ENCODE measurements at regions not wholly inside any gene's neighbourhood (a gene's known extent, or its start where the extent isn't known, plus 50 kb on each side); places are given as distances from the start of the nearest gene placed in this dataset.

GRCh38 chr4:176383273-176384077 lies 63.7 kb downstream of the SPCS3 start:
- no peaks in the 10 kb centered on the region for H3K36me3 Mint-ChIP-seq
- peaks cover 0 to 4% (median 0%) of the 10 kb centered on the region in 6 donors for H3K9me3 Mint-ChIP-seq
- DNase-seq: no peak
- no peaks in the 10 kb centered on the region for H3K4me1 Mint-ChIP-seq
- H3K27me3 Mint-ChIP-seq (ENCODE audit: low read depth in 3 of 3): peaks cover 0 to 6% (median 6%) of the 10 kb centered on the region in 3 donors
- H3K27ac Mint-ChIP-seq: no peak overlapping the region
- no peak overlapping the region for H3K4me3 Mint-ChIP-seq

- no peak for DNase-seq
- Mint-ChIP-seq H3K36me3 (no peaks in the 10 kb centered on the region), H3K9me3 (peaks cover 0 to 4% (median under 1%) of the 10 kb centered on the region in 6 donors), H3K27ac (no peak overlapping the region), H3K27me3 (ENCODE audit: low read depth in 3 of 3) (peaks cover 0 to 12% (median 6%) of the 10 kb centered on the region in 3 donors), H3K4me1 (no peaks in the 10 kb centered on the region), H3K4me3 (no peak overlapping the region)
These were observed 65.8 kb downstream of the SPCS3 start for GRCh38 chr4:176385601-176386000.

GRCh38 chr4:176387571-176387970 lies 67.8 kb downstream of the SPCS3 start:
- peaks cover 2 to 12% (median 6%) of the 10 kb centered on the region in 3 donors for H3K27me3 Mint-ChIP-seq (ENCODE audit: low read depth in 3 of 3)
- DNase-seq: no peak
- no peak overlapping the region for H3K27ac Mint-ChIP-seq
- H3K4me1 Mint-ChIP-seq: no peaks in the 10 kb centered on the region
- peaks cover 0 to 7% (median 2%) of the 10 kb centered on the region in 6 donors for H3K9me3 Mint-ChIP-seq
- H3K36me3 Mint-ChIP-seq: peaks cover 0 to 5% (median 0%) of the 10 kb centered on the region in 3 donors
- H3K4me3 Mint-ChIP-seq: no peak overlapping the region

GRCh38 chr4:176393306-176394013 lies 73.7 kb downstream of the SPCS3 start:
- peaks cover 2 to 5% (median 3%) of the 10 kb centered on the region in 3 donors for H3K27me3 Mint-ChIP-seq (ENCODE audit: low read depth in 3 of 3)
- no peaks in the 10 kb centered on the region for H3K4me1 Mint-ChIP-seq
- no peak for DNase-seq
- peaks cover 0 to 5% (median 0%) of the 10 kb centered on the region in 3 donors for H3K36me3 Mint-ChIP-seq
- H3K4me3 Mint-ChIP-seq: no peak overlapping the region
- peaks cover 3 to 8% (median 5%) of the 10 kb centered on the region in 6 donors for H3K9me3 Mint-ChIP-seq
- H3K27ac Mint-ChIP-seq: no peak overlapping the region

- no peaks in the 10 kb centered on the region for H3K36me3 Mint-ChIP-seq
- no peaks in the 10 kb centered on the region for H3K4me1 Mint-ChIP-seq
These were observed 81.2 kb downstream of the SPCS3 start for GRCh38 chr4:176400816-176401461.

GRCh38 chr4:176404621-176405020 lies 84.9 kb downstream of the SPCS3 start:
- Mint-ChIP-seq H3K4me1 (no peaks in the 10 kb centered on the region), H3K27ac (no peak overlapping the region), H3K9me3 (peaks cover 0 to 5% (median 0%) of the 10 kb centered on the region in 6 donors), H3K27me3 (ENCODE audit: low read depth in 3 of 3) (peaks cover 0 to 2% (median 0%) of the 10 kb centered on the region in 3 donors), H3K4me3 (no peak overlapping the region), H3K36me3 (no peaks in the 10 kb centered on the region)
- no peak for DNase-seq

More at GRCh38 chr4:176400816-176401461, 81.2 kb downstream of the SPCS3 start:
- Mint-ChIP-seq H3K27me3 (ENCODE audit: low read depth in 3 of 3) (peaks cover 0 to 3% (median 0%) of the 10 kb centered on the region in 3 donors), H3K27ac (no peak overlapping the region), H3K9me3 (peaks cover 3 to 11% (median 7%) of the 10 kb centered on the region in 6 donors), H3K4me3 (no peak overlapping the region)
- DNase-seq: no peak

GRCh38 chr4:176406297-176406696 lies 86.5 kb downstream of the SPCS3 start:
- H3K4me1 Mint-ChIP-seq: no peaks in the 10 kb centered on the region
- H3K36me3 Mint-ChIP-seq: no peaks in the 10 kb centered on the region
- H3K27ac Mint-ChIP-seq: no peak overlapping the region
- no peak overlapping the region for H3K4me3 Mint-ChIP-seq
- peaks cover 0 to 6% (median 2%) of the 10 kb centered on the region in 6 donors for H3K9me3 Mint-ChIP-seq
- no peak for DNase-seq
- peaks cover 0 to 2% (median 0%) of the 10 kb centered on the region in 3 donors for H3K27me3 Mint-ChIP-seq (ENCODE audit: low read depth in 3 of 3)

- DNase-seq: no peak
- Mint-ChIP-seq H3K4me1 (no peaks in the 10 kb centered on the region), H3K27ac (no peak overlapping the region), H3K27me3 (ENCODE audit: low read depth in 3 of 3) (peaks cover 0 to 3% (median 0%) of the 10 kb centered on the region in 3 donors), H3K9me3 (peaks cover 0 to 11% (median 3%) of the 10 kb centered on the region in 6 donors), H3K36me3 (no peaks in the 10 kb centered on the region), H3K4me3 (no peak overlapping the region)
These were observed 87.0 kb downstream of the SPCS3 start for GRCh38 chr4:176406736-176407135.

GRCh38 chr4:176409627-176410026 lies 89.9 kb downstream of the SPCS3 start:
- no peaks in the 10 kb centered on the region for H3K36me3 Mint-ChIP-seq
- H3K4me1 Mint-ChIP-seq: no peaks in the 10 kb centered on the region
- no peak overlapping the region for H3K4me3 Mint-ChIP-seq
- no peak for DNase-seq
- peaks cover 0 to 11% (median 4%) of the 10 kb centered on the region in 6 donors for H3K9me3 Mint-ChIP-seq
- H3K27me3 Mint-ChIP-seq (ENCODE audit: low read depth in 3 of 3): peaks cover 0 to 1% (median 0%) of the 10 kb centered on the region in 3 donors
- no peak overlapping the region for H3K27ac Mint-ChIP-seq

- H3K4me1 Mint-ChIP-seq: no peaks in the 10 kb centered on the region
- H3K9me3 Mint-ChIP-seq: peaks cover 0 to 16% (median 8%) of the 10 kb centered on the region in 6 donors
- H3K27me3 Mint-ChIP-seq (ENCODE audit: low read depth in 3 of 3): peaks cover 0 to 1% (median 0%) of the 10 kb centered on the region in 3 donors
- H3K36me3 Mint-ChIP-seq: no peaks in the 10 kb centered on the region
- no peak for DNase-seq
- no peak overlapping the region for H3K4me3 Mint-ChIP-seq
- H3K27ac Mint-ChIP-seq: no peak overlapping the region
These were observed 93.4 kb downstream of the SPCS3 start for GRCh38 chr4:176413171-176413570.

GRCh38 chr4:176422001-176422400 lies 102.2 kb downstream of the SPCS3 start:
- DNase-seq: no peak
- Mint-ChIP-seq H3K27me3 (ENCODE audit: low read depth in 3 of 3) (no peaks in the 10 kb centered on the region), H3K4me3 (no peak overlapping the region), H3K4me1 (no peaks in the 10 kb centered on the region), H3K36me3 (no peaks in the 10 kb centered on the region), H3K27ac (no peak overlapping the region), H3K9me3 (peaks cover 0 to 15% (median 7%) of the 10 kb centered on the region in 6 donors)

- Mint-ChIP-seq H3K4me3 (no peak overlapping the region), H3K27ac (no peak overlapping the region), H3K9me3 (peaks cover 0 to 12% (median 6%) of the 10 kb centered on the region in 6 donors), H3K36me3 (no peaks in the 10 kb centered on the region), H3K4me1 (no peaks in the 10 kb centered on the region), H3K27me3 (ENCODE audit: low read depth in 3 of 3) (no peaks in the 10 kb centered on the region)
- no peak for DNase-seq
These were observed 102.7 kb downstream of the SPCS3 start for GRCh38 chr4:176422511-176422910.

- no peak overlapping the region for H3K27ac Mint-ChIP-seq
- H3K27me3 Mint-ChIP-seq (ENCODE audit: low read depth in 3 of 3): no peaks in the 10 kb centered on the region
- no peaks in the 10 kb centered on the region for H3K36me3 Mint-ChIP-seq
- H3K9me3 Mint-ChIP-seq: peaks cover 2 to 14% (median 4%) of the 10 kb centered on the region in 6 donors
- no peaks in the 10 kb centered on the region for H3K4me1 Mint-ChIP-seq
- H3K4me3 Mint-ChIP-seq: no peak overlapping the region
- DNase-seq: no peak
These were observed 105.3 kb downstream of the SPCS3 start for GRCh38 chr4:176425035-176425434.

Measured in immature natural killer cell (primary cell).